Stimulated activated CD8-positive, alpha-beta memory T cell treated with anti-CD3 and anti-CD28 coated beads, Interleukin-4, amount 100 ng/mL, for 1 hour (primary cell): ENCODE measurements at regions not wholly inside any gene's neighbourhood (a gene's known extent, or its start where the extent isn't known, plus 50 kb on each side); places are given as distances from the start of the nearest gene placed in this dataset.

Experiments
- DNase-seq, 2 donors: peaks; one replicate each; pipeline ENCODE4 v3.0.0-alpha.2; 2020; ENCODE audit warnings: low read depth in 2 of 2, low spot score in 1 of 2

GRCh38 chr3:106018929-106019550, 150.2 kb upstream of the CBLB start:
- no peak for DNase-seq

GRCh38 chr3:106022913-106023312, 154.1 kb upstream of the CBLB start:
- DNase-seq: no peak

- no peak for DNase-seq
Measured at GRCh38 chr3:106025151-106025722, 156.4 kb upstream of the CBLB start.

- no peak for DNase-seq
Measured at GRCh38 chr3:106029954-106030626, 161.3 kb upstream of the CBLB start.

GRCh38 chr3:106030627-106030963, 161.8 kb upstream of the CBLB start:
- DNase-seq: no peak

GRCh38 chr3:106032479-106032878, 163.7 kb upstream of the CBLB start:
- DNase-seq: no peak

GRCh38 chr3:106033654-106034053, 164.8 kb upstream of the CBLB start:
- DNase-seq: no peak

- DNase-seq: no peak
Measured at GRCh38 chr3:106034313-106034712, 165.5 kb upstream of the CBLB start.

- no peak for DNase-seq
Measured at GRCh38 chr3:106035619-106036018, 166.8 kb upstream of the CBLB start.

- DNase-seq: no peak
Measured at GRCh38 chr3:106036696-106037095, 167.9 kb upstream of the CBLB start.

GRCh38 chr3:106047221-106047620, 178.4 kb upstream of the CBLB start:
- DNase-seq: no peak

GRCh38 chr3:106048946-106049481, 180.2 kb upstream of the CBLB start:
- DNase-seq: no peak

GRCh38 chr3:106049821-106050220, 181.0 kb upstream of the CBLB start:
- DNase-seq: no peak

- DNase-seq: no peak
Measured at GRCh38 chr3:106056931-106057330, 188.1 kb upstream of the CBLB start.

GRCh38 chr3:106058475-106058874, 189.7 kb upstream of the CBLB start:
- DNase-seq: no peak

- DNase-seq: no peak
Measured at GRCh38 chr3:106059953-106060517, 191.2 kb upstream of the CBLB start.

GRCh38 chr3:106063909-106064308, 195.1 kb upstream of the CBLB start:
- no peak for DNase-seq

- DNase-seq: no peak
Measured at GRCh38 chr3:106065831-106066230, 197.0 kb upstream of the CBLB start.

GRCh38 chr3:106067711-106068110, 198.9 kb upstream of the CBLB start:
- DNase-seq: no peak

GRCh38 chr3:106068381-106068780, 199.6 kb upstream of the CBLB start:
- DNase-seq: no peak

- no peak for DNase-seq
Measured at GRCh38 chr3:106068795-106069194, 200.0 kb upstream of the CBLB start.

GRCh38 chr3:106070187-106070586, 201.4 kb upstream of the CBLB start:
- DNase-seq: no peak
